Activated CD8-positive, alpha-beta memory T cell treated with anti-CD3 and anti-CD28 coated beads for 24 hours (primary cell): ENCODE measurements at regions not wholly inside any gene's neighbourhood (a gene's known extent, or its start where the extent isn't known, plus 50 kb on each side); places are given as distances from the start of the nearest gene placed in this dataset.
A peak's percentile ranks its signal among the peaks of the same experiment; 100 is the strongest.
"Not testable (repeated sequence)": the region's sequence is repeated elsewhere in the genome, so short reads cannot be mapped to it uniquely, and the experiment has no call there.

Source experiments
- DNase-seq: peaks from one replicate; pipeline ENCODE4 v3.0.0-alpha.2; 2020

- DNase-seq = not testable (repeated sequence)
These were observed 137.8 kb upstream of the ROPN1B start for GRCh38 chr3:125831005-125831750.

GRCh38 chr3:125835562-125835961 is 133.4 kb upstream of the ROPN1B start:
- not testable (repeated sequence) for DNase-seq

GRCh38 chr3:125836011-125836551 is 132.9 kb upstream of the ROPN1B start:
- not testable (repeated sequence) for DNase-seq

- not testable (repeated sequence) for DNase-seq
These were observed 132.2 kb upstream of the ROPN1B start for GRCh38 chr3:125836786-125837185.

GRCh38 chr3:125838857-125839256 is 130.1 kb upstream of the ROPN1B start:
- DNase-seq = not testable (repeated sequence)

- not testable (repeated sequence) for DNase-seq
These were observed 128.5 kb upstream of the ROPN1B start for GRCh38 chr3:125840465-125840864.

GRCh38 chr3:125847966-125848365 is 121.0 kb upstream of the ROPN1B start:
- not testable (repeated sequence) for DNase-seq

- DNase-seq = not testable (repeated sequence)
These were observed 114.0 kb upstream of the ROPN1B start for GRCh38 chr3:125855006-125855405.

GRCh38 chr3:125860547-125860946 is 108.4 kb upstream of the ROPN1B start:
- DNase-seq = not testable (repeated sequence)

- DNase-seq = not testable (repeated sequence)
These were observed 106.1 kb upstream of the ROPN1B start for GRCh38 chr3:125862841-125863254.

GRCh38 chr3:125864532-125864931 is 104.4 kb upstream of the ROPN1B start:
- not testable (repeated sequence) for DNase-seq

GRCh38 chr3:125886006-125886405 is 83.0 kb upstream of the ROPN1B start:
- DNase-seq = not testable (repeated sequence)

- DNase-seq = not testable (repeated sequence)
These were observed 69.8 kb upstream of the ROPN1B start for GRCh38 chr3:125899181-125899580.

- not testable (repeated sequence) for DNase-seq
These were observed 67.5 kb upstream of the ROPN1B start for GRCh38 chr3:125901473-125901872.

- not testable (repeated sequence) for DNase-seq
These were observed 65.1 kb upstream of the ROPN1B start for GRCh38 chr3:125903780-125904455.

GRCh38 chr3:125907279-125907678 is 61.7 kb upstream of the ROPN1B start:
- not testable (repeated sequence) for DNase-seq

- not testable (repeated sequence) for DNase-seq
These were observed 58.1 kb upstream of the ROPN1B start for GRCh38 chr3:125910851-125911250.

GRCh38 chr3:125914608-125915436 is 54.2 kb upstream of the ROPN1B start:
- DNase-seq = not testable (repeated sequence)

GRCh38 chr3:125915437-125915787 is 53.6 kb upstream of the ROPN1B start:
- DNase-seq = not testable (repeated sequence)

- DNase-seq = peak; percentile 99
These were observed 53.1 kb upstream of the ROPN1B start for GRCh38 chr3:125915792-125916375.

GRCh38 chr3:125916376-125916978 is 52.5 kb upstream of the ROPN1B start:
- no peak for DNase-seq

- not testable (repeated sequence) for DNase-seq
These were observed 51.9 kb upstream of the ROPN1B start for GRCh38 chr3:125917020-125917549.
